Esophagus mucosa (tissue), 1 donor: ENCODE measurements at regions not wholly inside any gene's neighbourhood (a gene's known extent, or its start where the extent isn't known, plus 50 kb on each side); places are given as distances from the start of the nearest gene placed in this dataset.
"Not testable (repeated sequence)": the region's sequence is repeated elsewhere in the genome, so short reads cannot be mapped to it uniquely, and the experiment has no call there.

Experiments
- ATAC-seq: fragments of 200-7000 bp; cut with Tn5 transposase; one replicate; pipeline ENCODE4 v1.9.1; 2020
- donor health status: DM: yes; HTN: yes; CAD: no.

DNA sequence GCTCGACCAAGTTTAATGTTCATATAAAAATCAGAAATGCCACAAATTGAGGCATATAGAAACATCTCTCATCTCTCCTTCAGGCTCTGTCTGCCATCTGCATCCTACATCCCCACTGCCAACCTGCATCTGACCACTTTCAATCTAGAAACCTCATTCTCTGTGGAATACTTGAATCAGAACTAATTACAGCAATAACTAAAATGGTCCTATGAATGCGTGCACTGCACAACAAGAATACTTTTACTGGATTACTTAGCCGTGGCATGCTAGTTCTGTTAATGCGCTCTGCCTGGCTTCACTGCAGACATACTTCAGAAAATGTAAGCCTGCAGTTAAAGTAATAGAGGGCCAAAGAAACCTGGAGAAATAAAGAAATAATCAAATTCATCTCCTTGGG is 89.8 kb upstream of the NR5A2 start:
- ATAC-seq, result no peak

DNA sequence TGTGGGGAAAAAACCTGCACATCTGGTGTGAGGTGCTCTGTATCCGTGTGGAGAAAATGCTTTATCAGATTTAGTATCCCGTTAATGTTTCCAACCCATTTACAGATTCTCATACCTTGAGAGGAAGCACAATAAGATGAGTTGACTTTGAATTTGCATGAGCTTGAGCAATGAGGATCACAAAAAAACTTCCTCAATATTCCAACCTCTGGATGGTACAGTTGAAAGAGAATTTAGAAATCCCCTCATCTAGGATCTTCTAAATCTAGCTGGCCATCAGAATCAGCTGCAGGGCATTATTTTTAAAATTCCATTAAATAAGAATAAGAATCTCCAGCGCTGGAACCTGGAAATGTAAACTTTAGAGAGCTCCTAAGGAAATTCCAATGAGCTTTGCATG is 82.5 kb upstream of the NR5A2 start:
- no peak for ATAC-seq

GRCh38 chr1:199945591-199945990 is 81.9 kb upstream of the NR5A2 start:
- no peak for ATAC-seq

DNA sequence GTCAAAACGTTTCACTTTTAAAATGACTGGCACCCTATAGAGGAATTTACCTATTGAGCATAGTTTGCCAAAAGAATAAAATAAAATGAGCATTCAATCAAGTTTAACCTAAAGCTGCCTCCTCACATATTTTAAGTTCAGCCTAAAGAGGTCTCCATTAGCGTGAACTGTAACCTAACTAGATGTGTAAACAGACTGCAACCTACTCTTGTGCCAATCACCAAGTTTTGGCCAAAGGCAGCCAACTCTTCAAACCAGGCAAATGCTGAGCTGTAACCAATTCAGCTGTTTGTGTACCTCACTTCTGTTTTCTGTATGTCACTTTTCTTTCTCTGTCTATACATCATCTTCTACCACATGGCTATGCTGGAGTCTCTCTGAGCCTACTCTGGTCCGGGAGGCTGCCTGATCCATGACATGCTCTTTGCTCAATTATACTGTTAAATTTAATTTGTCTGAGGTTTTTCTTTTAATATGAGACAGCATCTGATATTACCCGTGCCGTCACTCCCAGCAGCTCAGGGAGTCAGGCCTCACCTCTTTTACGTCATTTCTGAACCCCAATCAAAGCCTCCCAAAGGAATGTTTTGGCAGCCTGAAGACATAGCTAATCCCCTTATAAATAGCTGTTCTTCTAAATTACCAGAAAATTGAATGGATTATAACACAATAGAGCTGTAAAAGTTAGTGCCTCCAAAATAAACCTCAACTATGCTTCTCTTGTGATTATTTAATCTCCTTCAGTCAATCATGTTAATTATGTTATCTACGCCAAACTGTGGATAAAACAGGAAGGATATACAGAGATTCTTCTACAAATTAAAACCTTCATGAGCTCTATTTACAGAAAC is 81.0 kb upstream of the NR5A2 start:
- no peak for ATAC-seq

GRCh38 chr1:199948587-199949280 is 78.8 kb upstream of the NR5A2 start:
- ATAC-seq, result peak; percentile 46

DNA sequence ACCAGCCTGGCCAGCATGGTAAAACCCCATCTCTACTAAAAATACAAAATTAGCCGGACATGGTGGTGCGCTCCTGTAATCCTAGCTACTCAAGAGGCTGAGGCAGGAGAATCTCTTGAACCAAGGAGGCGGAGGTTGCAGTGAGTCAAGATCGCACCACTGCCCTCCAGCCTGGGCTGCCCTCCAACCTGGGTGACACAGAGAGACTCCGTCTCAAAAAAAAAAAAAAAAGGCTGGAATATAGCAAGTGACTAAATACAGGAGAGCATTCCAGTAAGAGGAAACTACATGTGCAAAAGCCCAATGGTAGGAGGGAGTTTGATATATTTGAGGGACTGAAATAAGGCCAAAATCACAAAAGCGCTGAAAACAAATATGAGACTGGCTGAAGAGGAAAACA is 76.5 kb upstream of the NR5A2 start:
- ATAC-seq, result not testable (repeated sequence)

- ATAC-seq, result no peak
These were observed 73.9 kb upstream of the NR5A2 start for GRCh38 chr1:199953651-199954050.

- ATAC-seq, result no peak
These were observed 72.8 kb upstream of the NR5A2 start for GRCh38 chr1:199954699-199955098.

DNA sequence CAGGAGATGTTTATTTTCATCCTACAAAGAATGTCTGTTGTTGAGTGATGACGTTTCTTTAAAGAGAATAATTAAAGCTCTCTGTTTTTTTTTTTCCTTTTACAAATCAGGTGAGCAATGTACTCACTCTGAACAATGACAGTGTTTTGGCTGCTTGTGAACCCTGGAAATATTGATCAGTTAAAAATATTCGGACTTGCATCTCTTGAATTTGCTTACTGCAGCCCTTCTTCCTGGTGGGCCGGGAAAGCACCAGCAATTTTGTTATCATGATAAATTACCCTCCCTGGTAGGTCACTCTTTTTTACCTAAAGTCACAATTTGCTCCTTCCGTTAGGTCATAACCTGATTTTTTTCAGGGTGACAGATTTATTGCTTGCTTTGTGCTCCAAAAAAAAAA is 72.3 kb upstream of the NR5A2 start:
- no peak for ATAC-seq

DNA sequence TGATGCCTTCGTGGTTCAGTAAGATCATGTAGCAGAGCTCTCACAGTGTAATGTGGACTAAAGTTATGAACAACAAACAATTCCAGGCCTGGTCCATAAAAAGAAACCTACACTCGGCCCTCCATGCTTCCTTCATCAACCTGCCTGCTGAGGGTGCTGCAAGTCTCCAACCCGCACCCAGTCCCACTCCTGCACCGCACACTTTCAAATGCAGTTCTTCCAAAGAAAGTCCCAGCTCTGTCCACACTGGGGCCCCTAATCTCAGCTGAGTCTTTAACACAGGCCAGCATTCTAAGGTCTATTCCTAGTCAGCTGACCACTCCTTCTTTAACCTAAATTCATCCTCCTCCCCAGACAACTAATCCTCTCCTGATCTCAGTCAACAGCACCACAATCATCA is 71.5 kb upstream of the NR5A2 start:
- ATAC-seq, result peak; percentile 23

- no peak for ATAC-seq
These were observed 68.3 kb upstream of the NR5A2 start for GRCh38 chr1:199959033-199959774.

DNA sequence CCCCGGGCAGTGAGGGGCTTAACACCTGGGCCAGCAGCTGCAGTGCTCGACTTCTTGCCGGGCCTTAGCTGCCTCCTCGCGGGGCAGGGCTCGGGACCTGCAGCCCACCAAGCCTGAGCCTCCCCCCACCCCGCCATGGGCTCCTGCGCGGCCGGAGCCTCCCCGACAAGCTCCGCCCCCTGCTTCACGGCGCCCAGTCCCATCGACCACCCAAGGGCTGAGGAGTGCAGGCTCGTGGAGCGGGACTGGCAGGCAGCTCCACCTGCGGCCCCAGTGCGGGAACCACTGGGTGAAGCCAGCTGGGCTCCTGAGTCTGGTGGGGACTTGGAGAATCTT is 67.8 kb upstream of the NR5A2 start:
- no peak for ATAC-seq

DNA sequence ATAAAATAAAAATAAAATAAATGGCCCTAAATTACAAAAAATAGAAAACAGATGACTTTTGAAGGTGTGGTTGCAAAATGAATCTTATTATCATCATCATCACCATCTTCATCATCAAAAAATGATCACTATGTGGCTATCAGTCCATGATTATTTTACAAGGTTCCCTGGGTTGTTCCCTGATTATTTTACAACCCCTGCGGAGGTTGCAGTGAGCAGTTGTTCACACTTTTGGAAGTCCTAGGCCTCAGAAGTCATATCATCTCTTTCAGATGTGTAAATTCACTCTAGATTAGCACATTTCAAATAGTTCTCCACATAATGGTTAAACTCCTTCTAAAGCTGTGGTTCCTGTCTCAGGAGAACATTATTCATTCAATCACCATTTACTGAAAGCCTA is 57.4 kb upstream of the NR5A2 start:
- ATAC-seq, result no peak

- no peak for ATAC-seq
These were observed 50.9 kb upstream of the NR5A2 start for GRCh38 chr1:199976496-199977144.
